ENCODE measurements at regions not wholly inside any gene's neighbourhood (a gene's known extent, or its start where the extent isn't known, plus 50 kb on each side); places are given as distances from the start of the nearest gene placed in this dataset.

DNA sequence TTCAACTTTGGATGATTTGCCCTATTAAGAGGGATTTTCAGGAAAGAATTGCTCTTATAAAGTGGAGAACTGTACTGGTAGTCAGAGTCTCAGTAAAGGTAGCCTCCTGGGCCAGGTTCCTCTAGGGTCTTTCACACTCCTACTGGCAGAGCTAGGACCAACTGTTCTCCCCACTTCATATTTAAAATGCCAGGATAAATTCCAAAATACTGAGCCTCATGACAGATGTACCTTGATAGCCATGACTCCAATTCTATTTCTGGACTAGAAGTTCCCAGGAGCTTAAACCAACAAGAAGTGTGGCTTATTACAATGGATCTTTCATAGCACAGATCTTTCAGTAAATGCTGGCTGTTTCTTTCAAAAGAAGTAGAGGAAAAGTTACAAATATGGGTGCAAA lies 126.5 kb downstream of the C12orf75 start:
- no peak overlapping the region for H3K9ac ChIP-seq (ENCODE audit: insufficient read depth, low read length)
- no peaks in the 10 kb centered on the region for H3K4me1 ChIP-seq (ENCODE audit: control insufficient read depth, extremely low read depth, insufficient read depth, low read length)
- no peak overlapping the region for H3K4me2 ChIP-seq (ENCODE audit: extremely low read depth, insufficient read depth, low read length)
- no peak overlapping the region for H3K27ac ChIP-seq (ENCODE audit: insufficient read depth, low read length)
- H3K4me3 ChIP-seq (replicated peaks in 1 of 4; ENCODE audit: control extremely low read depth in 1 of 4, insufficient read depth in 1 of 4, low read depth in 3 of 4, low read length in 4 of 4), result no peak overlapping the region
- peak in 1 of 2 donors; percentile 73 for DNase-seq (ENCODE audit: low read depth in 2 of 2)
- no peaks in the 10 kb centered on the region for H3K36me3 ChIP-seq (ENCODE audit: control insufficient read depth, insufficient read depth, low read length)
- no peak overlapping the region for H2AFZ ChIP-seq (ENCODE audit: low read length)
- TF ChIP-seq, protein P1, sequence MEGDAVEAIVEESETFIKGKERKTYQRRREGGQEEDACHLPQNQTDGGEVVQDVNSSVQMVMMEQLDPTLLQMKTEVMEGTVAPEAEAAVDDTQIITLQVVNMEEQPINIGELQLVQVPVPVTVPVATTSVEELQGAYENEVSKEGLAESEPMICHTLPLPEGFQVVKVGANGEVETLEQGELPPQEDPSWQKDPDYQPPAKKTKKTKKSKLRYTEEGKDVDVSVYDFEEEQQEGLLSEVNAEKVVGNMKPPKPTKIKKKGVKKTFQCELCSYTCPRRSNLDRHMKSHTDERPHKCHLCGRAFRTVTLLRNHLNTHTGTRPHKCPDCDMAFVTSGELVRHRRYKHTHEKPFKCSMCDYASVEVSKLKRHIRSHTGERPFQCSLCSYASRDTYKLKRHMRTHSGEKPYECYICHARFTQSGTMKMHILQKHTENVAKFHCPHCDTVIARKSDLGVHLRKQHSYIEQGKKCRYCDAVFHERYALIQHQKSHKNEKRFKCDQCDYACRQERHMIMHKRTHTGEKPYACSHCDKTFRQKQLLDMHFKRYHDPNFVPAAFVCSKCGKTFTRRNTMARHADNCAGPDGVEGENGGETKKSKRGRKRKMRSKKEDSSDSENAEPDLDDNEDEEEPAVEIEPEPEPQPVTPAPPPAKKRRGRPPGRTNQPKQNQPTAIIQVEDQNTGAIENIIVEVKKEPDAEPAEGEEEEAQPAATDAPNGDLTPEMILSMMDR (conservative IDR thresholded peaks at IDR 0.05 in 1 of 2, IDR thresholded peaks at IDR 0.05 in 1 of 2; ENCODE audit: low read depth in 1 of 2, low read length in 2 of 2), result no peak
- TF ChIP-seq EZH2 (IDR thresholded peaks at IDR 0.05; ENCODE audit: low read length, missing control alignments), result no peak
- H3K27me3 ChIP-seq (ENCODE audit: control insufficient read depth, insufficient read depth, low read length), result no peaks in the 10 kb centered on the region
- H3K79me2 ChIP-seq (ENCODE audit: control insufficient read depth, insufficient read depth, low read length), result no peaks in the 10 kb centered on the region
- H3K9me3 ChIP-seq (ENCODE audit: control insufficient read depth, insufficient read depth, low read depth, low read length), result no peaks in the 10 kb centered on the region
- no peaks in the 10 kb centered on the region for H4K20me1 ChIP-seq (ENCODE audit: control insufficient read depth, extremely low read depth, insufficient read depth, low read length)

DNA sequence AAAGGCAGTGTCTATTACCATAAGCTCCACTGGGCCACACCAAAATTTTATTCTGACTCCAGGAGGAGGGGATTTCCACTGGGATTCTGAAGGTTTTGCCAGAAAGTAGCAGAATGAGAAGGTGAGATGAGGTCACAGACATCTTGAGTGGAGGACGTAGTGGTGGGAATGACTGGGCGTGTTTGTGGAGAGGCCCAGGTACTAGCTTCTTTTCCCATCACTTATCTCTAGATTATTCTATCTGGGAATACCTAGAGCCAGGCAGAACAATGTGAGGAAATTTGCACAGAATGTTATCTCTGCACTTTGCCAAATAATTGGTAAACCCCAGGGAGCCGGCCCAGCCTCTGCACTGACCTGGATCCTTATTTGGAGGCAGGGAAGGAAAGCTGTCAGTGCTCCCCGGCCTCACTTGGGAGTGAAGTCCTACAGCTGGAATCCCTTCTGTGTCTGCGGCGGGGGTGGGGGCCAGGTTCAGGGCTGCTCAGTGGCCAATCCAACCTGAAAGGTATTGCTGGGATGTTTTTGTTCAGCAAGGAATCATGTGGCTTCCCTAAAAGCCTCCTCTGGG lies 129.4 kb downstream of the C12orf75 start:
- Histone ChIP-seq H3K27ac (ENCODE audit: insufficient read depth, low read length) (no peak overlapping the region), H3K79me2 (ENCODE audit: control insufficient read depth, insufficient read depth, low read length) (no peaks in the 10 kb centered on the region), H4K20me1 (ENCODE audit: control insufficient read depth, extremely low read depth, insufficient read depth, low read length) (no peaks in the 10 kb centered on the region), H3K4me2 (ENCODE audit: extremely low read depth, insufficient read depth, low read length) (no peak overlapping the region), H3K4me1 (ENCODE audit: control insufficient read depth, extremely low read depth, insufficient read depth, low read length) (no peaks in the 10 kb centered on the region), H2AFZ (ENCODE audit: low read length) (no peak overlapping the region), H3K27me3 (ENCODE audit: control insufficient read depth, insufficient read depth, low read length) (no peaks in the 10 kb centered on the region), H3K36me3 (ENCODE audit: control insufficient read depth, insufficient read depth, low read length) (no peaks in the 10 kb centered on the region), H3K9me3 (ENCODE audit: control insufficient read depth, insufficient read depth, low read depth, low read length) (no peaks in the 10 kb centered on the region), H3K4me3 (replicated peaks in 1 of 4; ENCODE audit: control extremely low read depth in 1 of 4, insufficient read depth in 1 of 4, low read depth in 3 of 4, low read length in 4 of 4) (no peak overlapping the region), H3K9ac (ENCODE audit: insufficient read depth, low read length) (no peak overlapping the region)
- TF ChIP-seq EZH2 (IDR thresholded peaks at IDR 0.05; ENCODE audit: low read length, missing control alignments), result no peak
- TF ChIP-seq, protein P1 (conservative IDR thresholded peaks at IDR 0.05 in 1 of 2, IDR thresholded peaks at IDR 0.05 in 1 of 2; ENCODE audit: low read depth in 1 of 2, low read length in 2 of 2), result no peak
- DNase-seq (ENCODE audit: low read depth in 2 of 2), result no peak

DNA sequence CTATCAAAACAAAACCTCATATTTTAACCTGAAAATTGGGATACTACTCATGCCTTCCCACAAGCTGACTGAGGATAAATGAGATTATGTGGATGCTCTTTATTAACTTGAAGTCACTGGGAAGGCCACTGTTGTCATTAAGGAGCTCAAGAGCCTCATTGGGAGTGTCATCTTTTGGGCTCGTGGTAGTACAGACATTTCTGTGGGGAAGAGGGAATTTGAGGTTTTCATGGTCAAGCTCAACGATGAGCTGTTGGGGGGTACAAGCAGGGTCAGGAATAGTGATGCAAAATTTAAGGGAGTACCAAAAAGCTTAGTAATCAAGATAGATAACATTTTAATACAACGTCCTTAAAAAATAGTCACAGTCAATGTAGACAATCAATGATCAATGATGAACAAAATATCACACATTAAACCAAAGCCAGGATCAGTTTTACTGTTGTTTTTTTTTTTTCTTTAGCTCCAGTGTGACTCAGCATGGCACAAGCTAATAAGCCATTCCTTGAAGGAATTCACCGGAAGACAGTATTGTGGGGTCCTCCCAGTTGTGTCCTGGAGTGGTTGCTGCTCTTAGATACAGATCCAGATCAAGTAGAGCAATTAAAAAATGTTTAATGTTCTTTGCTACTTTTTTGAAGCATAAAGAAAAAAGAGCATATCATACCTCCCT lies 130.9 kb downstream of the C12orf75 start:
- no peaks in the 10 kb centered on the region for H3K4me1 ChIP-seq (ENCODE audit: control insufficient read depth, extremely low read depth, insufficient read depth, low read length)
- no peak overlapping the region for H3K4me2 ChIP-seq (ENCODE audit: extremely low read depth, insufficient read depth, low read length)
- peak in 1 of 2 donors; percentile 52 for DNase-seq (ENCODE audit: low read depth in 2 of 2)
- H4K20me1 ChIP-seq (ENCODE audit: control insufficient read depth, extremely low read depth, insufficient read depth, low read length), result no peaks in the 10 kb centered on the region
- H3K27ac ChIP-seq (ENCODE audit: insufficient read depth, low read length), result no peak overlapping the region
- H3K9ac ChIP-seq (ENCODE audit: insufficient read depth, low read length), result no peak overlapping the region
- no peak overlapping the region for H3K4me3 ChIP-seq (replicated peaks in 1 of 4; ENCODE audit: control extremely low read depth in 1 of 4, insufficient read depth in 1 of 4, low read depth in 3 of 4, low read length in 4 of 4)
- H3K79me2 ChIP-seq (ENCODE audit: control insufficient read depth, insufficient read depth, low read length), result no peaks in the 10 kb centered on the region
- H2AFZ ChIP-seq (ENCODE audit: low read length), result no peak overlapping the region
- no peaks in the 10 kb centered on the region for H3K36me3 ChIP-seq (ENCODE audit: control insufficient read depth, insufficient read depth, low read length)
- no peaks in the 10 kb centered on the region for H3K27me3 ChIP-seq (ENCODE audit: control insufficient read depth, insufficient read depth, low read length)
- no peaks in the 10 kb centered on the region for H3K9me3 ChIP-seq (ENCODE audit: control insufficient read depth, insufficient read depth, low read depth, low read length)
- TF ChIP-seq EZH2 (IDR thresholded peaks at IDR 0.05; ENCODE audit: low read length, missing control alignments), result no peak
- TF ChIP-seq, protein P1 (conservative IDR thresholded peaks at IDR 0.05 in 1 of 2, IDR thresholded peaks at IDR 0.05 in 1 of 2; ENCODE audit: low read depth in 1 of 2, low read length in 2 of 2), result no peak

Measured in fibroblast of lung (primary cell).